Loucy (cell line): ENCODE measurements at regions not wholly inside any gene's neighbourhood (a gene's known extent, or its start where the extent isn't known, plus 50 kb on each side); places are given as distances from the start of the nearest gene placed in this dataset.

ENCODE experiments used
- EZH2phosphoT487 ChIP-seq: fragments of 200-600 bp; IDR thresholded peaks from 2 replicates; pipeline ENCODE4 v1.6.1; 2018; ENCODE audit warnings: antibody characterized with exemption, mild to moderate bottlenecking, moderate library complexity, borderline replicate concordance
- TF ChIP-seq, protein P1 (sequence below): fragments of 200-600 bp; sonication (generic); conservative IDR thresholded peaks from 2 replicates; pipeline ENCODE4 v1.5.1; 2014; ENCODE audit warnings: mild to moderate bottlenecking, antibody characterized with exemption, low read length

DNA sequence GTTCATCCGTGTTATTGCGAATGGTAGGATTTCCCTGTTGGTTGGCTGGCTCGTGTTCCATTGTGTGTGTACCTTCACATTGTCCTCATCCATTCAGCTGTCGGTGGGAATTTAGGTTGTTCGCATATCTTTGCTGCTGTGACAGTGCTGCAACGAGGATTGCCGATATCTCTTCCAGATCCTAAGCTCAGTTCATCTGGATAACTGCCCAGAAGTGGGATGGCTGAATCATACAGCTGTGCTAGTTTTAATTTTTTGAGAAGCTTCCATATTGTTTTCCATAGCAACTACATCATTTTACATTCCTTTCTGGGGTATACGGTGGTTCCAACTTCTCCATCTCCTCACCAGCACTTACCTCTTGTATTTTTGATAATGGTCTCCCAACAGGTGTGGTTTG is 292.8 kb upstream of the SFSWAP start:
- TF ChIP-seq, protein P1, sequence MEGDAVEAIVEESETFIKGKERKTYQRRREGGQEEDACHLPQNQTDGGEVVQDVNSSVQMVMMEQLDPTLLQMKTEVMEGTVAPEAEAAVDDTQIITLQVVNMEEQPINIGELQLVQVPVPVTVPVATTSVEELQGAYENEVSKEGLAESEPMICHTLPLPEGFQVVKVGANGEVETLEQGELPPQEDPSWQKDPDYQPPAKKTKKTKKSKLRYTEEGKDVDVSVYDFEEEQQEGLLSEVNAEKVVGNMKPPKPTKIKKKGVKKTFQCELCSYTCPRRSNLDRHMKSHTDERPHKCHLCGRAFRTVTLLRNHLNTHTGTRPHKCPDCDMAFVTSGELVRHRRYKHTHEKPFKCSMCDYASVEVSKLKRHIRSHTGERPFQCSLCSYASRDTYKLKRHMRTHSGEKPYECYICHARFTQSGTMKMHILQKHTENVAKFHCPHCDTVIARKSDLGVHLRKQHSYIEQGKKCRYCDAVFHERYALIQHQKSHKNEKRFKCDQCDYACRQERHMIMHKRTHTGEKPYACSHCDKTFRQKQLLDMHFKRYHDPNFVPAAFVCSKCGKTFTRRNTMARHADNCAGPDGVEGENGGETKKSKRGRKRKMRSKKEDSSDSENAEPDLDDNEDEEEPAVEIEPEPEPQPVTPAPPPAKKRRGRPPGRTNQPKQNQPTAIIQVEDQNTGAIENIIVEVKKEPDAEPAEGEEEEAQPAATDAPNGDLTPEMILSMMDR = no peak
- no peak for TF ChIP-seq EZH2phosphoT487
